DMS114 treated with DMSO at 0.1 percent for 48 hours (cell line): ENCODE measurements at regions not wholly inside any gene's neighbourhood (a gene's known extent, or its start where the extent isn't known, plus 50 kb on each side); places are given as distances from the start of the nearest gene placed in this dataset.
"Not testable (repeated sequence)": the region's sequence is repeated elsewhere in the genome, so short reads cannot be mapped to it uniquely, and the experiment has no call there.

ENCODE experiments used
- DNase-seq: peaks from one replicate; lab custom pipeline; 2025; ENCODE audit not compliant: unreplicated experiment; lab: John Stamatoyannopoulos, UW

DNA sequence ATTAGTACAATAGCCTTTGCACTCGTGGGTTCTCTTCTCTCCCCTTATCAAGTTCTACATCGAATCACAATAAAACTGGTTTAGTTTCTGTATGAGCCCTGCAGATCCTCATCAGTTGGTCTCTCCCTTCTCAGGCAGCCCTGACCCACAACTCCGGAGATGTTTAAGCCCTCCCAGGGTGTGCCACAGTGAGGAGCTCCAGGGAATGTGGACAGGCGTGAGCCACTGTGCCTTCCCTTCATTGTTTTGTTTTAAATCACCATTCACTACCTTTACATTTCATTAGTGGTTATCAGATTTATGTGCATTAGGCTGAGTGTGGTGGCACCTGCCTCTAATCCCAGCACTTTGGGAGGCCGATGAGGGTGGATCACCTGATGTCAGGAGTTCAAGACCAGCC is 133.2 kb downstream of the LARP7 start:
- no peak for DNase-seq

DNA sequence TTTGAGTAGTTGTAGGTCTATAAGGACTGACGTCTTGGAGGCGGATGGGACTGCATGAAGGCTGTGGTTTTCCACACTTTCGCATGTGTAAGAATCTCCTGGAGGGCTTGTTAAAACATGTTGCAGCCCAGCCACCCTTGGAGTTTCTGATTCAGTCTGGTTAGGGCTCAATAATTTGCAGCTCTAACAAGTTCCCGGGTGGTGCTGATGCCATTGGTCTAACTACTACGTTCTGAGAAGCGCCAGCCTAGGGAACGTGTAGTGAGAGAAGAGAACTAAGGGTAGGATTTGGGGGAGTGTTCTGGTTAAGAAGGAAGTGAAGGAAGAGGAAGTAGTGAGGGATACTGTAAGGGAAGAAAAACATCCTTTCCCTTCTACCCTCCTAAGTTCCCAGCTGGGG is 138.9 kb downstream of the LARP7 start:
- DNase-seq = no peak

DNA sequence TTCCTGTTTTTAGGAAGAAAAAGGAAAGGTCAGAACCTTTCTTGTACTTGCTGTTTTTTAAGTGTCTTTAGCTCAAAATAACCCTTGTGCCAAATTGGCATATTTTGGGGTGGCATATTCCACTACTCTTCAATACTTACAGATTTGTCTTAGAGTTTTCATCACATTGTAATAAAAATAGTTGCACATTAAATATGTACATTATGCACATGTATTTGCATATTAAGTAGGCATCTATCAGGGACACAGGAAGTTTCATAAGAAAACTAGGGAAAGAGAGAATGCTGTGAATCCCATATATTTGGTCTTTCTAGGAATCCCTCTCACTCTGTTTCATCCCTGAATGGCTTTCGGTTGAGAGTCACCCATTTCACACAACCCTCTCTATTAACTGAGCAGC is 139.6 kb downstream of the LARP7 start:
- no peak for DNase-seq

DNA sequence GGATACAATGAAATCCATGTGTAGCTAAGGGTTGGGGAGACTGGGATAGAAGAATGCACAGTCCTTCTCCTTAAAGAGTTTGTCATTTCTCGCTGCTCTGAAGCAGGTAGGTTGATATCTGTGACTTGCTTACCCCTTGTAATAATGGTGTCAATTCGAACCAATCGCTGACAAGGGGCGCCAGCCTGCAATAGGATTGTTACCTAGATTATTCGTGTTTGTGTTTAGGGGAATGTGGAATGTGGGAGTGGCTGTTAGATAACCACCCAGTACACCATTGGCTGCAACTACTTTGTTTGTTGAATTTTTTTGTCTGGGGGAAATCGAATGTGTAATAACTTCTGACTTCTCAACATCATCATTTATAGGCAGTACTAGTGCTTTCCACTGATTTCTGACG is 141.6 kb downstream of the LARP7 start:
- no peak for DNase-seq

DNA sequence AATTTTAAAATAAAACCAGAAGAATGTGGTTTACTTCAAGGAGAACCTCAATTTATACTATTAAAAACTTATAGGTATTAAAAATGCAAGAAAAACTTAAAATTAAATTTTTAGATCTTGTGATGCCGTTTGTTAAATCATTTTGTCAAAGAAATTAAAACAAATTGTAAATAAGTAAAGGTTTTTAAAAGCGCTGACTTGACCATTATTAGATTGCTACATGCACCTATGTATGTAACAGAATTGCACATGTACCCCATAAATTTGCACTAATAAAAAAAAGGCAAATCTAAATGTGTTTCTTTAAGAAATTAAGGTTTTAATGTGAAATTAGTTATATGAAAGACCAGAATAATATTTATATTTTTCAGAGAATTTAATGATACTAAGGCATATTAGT is 156.1 kb downstream of the LARP7 start:
- DNase-seq = no peak

DNA sequence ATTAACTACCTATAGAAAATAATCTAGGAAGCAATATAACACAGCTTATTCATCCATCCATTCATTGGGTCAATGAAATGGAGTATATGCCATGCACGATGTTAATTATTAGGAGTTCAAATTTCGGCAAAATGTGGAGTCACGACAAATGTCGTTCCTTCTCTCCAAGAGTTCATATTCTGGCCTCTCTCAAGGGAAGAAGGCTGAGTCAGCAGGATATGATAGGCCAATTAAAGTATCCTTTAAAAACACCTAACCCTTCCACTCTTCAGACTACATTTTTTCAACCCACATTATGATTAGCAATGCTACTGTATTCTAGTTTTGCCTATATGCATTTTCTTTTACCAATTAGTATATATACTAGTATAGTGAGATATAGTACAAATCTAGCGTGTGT is 163.1 kb downstream of the LARP7 start:
- no peak for DNase-seq

DNA sequence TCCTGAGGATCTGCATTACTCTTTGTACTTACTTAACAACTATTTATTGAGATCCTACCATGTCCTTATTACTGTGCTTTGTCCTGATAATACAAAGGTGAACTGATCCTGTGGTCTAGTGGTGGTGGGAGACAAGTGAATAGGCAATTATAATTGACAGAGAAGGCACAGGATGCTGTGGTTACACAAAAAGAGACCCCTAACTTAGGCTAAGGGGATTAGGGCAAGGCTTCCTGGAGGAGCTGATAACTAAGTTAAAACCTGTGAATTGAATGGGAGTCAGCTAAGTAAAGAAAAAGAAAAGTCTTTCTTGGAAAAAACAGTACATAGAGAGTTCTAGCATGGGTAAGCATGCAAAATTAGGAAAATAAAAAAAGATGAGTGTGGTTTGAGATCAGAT is 164.4 kb downstream of the LARP7 start:
- no peak for DNase-seq

DNA sequence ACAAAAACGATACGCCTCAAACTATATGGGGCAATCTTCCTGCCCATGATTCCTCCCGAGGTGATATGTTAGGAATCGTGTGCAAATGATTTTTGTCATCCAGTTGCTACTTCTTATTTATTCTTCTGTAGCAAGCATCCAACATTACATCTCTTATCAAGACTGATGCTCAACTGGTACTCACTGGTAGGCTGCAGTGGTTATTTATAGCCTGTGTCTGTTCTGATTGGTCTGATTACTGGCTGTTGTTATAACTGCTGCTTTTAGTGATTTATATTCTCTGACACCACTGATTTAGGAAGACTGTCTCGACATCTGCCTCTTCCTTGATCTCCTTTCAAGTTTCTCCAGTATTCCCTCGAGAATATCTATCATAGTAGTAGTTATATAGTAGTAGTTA is 165.8 kb downstream of the LARP7 start:
- no peak for DNase-seq

DNA sequence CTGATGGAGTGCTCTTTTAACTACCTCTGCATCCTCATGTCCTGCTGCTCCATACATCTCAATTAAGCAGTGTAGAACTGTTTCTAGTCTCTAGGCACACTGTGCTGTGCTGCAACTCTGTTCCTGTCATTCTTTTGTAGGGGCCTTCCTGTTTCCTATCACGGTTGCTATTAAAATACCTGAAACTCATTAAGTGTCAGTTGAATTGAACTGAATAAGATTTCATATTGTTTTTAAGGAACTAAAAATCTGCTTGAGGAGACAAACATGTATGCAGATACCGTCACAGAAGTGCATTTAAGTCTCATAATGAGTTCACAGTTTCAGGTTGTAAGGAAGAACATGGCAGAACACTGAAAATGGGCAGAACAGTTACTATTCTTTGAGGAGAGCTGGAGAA is 170.1 kb downstream of the LARP7 start:
- DNase-seq = no peak

DNA sequence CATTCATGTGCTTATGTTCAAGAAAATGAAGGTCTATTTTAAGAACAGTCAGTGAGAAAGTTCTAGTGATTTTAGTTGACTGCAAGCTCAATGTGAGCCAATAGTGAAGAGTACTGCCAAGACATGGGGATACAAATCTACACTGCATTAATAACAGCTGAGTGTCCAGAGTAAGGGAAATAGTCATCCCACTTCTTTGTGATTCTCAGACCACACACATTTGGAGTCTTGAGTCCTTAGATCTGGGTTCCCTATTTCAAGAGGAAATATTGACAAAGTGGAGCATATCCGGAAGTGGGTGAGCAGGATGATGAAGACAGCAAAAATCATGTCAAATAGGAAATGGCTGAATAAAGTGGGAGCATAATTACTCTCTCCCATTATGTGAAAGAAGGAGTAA is 171.1 kb downstream of the LARP7 start:
- no peak for DNase-seq

DNA sequence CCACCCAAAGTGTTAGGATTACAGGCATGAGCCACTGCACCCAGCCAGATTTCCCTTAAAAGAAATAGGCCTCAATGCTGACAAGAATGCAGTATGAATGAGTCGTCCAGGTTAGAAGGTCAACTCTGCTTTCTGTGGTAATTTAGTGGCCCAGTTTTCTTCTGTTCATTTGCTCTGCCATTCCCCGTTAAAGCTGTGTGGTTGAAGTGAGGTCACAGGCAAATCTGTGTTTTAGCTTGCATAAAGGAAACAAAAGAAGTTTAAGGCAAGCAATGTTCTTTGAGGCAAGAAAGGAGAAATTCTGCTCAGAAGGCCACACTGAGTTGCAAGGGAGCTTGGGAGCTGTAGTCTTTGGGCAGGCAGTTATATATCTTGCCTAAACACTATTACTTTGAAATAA is 176.8 kb downstream of the LARP7 start:
- no peak for DNase-seq

DNA sequence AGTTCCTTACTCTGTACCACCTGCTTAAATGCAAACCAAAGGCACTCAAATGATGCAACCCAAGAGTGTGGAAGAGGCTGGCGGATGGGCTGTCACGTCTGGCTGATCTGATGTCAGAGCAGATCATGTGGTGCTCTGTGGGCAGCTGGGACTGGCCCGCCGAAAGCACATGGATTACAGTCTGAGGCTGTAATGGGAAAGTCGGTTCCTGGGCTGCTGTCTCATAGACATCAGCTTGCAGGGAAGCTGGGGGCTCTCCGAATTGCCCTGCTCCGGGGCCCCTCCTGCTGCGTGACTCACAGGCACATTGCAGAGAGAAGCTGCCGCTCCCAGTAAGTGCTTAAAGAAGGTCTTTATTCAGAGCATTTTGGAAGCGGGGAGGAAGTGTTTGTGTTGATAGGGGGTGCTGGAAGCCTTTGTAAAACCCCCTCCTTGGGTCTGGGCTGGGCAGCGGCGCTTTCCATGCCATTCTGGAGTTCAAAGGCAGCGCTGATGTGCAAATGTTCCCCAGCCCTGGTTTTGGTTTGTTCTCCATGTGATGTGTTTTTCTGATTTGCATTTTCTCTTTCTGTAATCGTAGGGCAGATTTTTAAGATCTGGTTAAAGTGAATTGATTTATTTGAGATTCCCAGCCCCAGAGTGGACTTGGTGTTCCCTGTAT is 181.1 kb downstream of the LARP7 start:
- DNase-seq = peak; percentile 81

DNA sequence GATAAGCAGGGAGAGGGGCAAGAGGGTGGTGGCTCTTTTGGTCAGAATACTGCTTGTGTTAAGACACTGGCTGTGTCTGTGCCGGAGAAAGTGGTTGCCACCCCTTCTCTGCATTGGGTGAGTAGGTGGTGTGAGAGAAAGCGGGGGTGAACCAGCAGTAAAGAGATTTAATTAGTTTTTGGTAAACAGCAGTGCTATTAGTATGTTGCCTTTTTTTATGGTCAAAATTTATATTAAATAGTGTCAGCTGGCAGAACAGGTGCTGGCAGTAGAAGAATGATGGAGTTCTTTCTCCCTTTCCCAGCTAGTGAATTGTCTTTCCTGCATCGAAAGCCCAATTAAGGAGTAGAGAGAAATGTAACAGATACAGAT is 181.6 kb downstream of the LARP7 start:
- DNase-seq = no peak

DNA sequence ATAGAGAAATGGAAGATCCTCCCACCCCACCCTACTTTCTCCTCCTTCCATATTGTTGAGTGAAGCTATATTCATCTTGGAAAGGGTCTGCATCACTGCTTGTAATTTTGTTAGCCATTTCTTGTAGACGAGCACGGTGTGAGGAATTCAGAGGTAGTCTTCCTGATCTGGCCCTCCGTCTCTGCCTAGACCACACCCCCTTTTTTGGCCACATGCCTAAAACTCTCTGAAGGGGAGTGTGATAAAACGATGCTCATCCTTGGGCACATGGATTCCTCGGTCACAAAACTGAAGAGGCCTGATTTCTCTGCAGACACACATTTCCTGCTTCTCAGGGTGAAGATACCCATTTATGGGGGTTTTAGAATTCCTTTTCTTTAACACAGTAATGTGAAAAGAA is 182.8 kb downstream of the LARP7 start:
- DNase-seq = no peak

DNA sequence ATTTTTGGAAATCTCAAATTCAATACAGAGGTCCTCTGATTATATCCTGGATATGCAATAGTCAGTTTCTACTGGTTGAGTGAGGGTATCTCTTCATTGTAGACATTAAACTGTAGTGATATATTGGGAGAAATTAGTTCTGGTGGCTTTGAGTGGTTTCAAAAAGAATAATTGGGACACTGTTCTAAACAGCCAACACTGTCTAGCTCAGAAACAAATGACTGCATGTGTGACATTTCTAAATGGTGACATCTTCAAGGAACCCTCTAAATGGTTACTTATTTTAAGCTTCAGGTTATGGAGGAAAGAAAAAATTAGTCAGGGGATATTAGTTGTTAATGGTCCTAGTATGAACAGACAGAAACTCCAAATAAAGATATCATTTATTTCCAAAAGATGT is 186.2 kb downstream of the LARP7 start:
- no peak for DNase-seq

DNA sequence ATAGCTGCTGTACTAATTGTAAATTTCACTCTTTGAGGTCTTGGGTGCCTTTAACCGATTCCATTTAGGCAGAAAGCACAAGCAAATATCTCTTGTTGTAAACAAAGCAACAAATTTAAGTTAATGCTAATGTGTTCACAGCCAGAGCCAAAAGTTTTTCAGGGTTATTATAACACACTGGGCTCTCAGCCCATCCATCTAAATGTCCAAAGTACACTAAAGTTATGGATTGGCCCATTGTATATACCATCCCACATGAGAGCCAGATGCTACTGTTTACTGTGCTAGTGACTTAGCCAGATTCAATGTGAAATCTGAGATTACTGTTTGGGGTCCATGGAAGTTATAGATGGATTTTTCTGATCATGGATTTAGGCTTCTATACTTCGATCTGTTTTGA is 186.7 kb downstream of the LARP7 start:
- DNase-seq = no peak

DNA sequence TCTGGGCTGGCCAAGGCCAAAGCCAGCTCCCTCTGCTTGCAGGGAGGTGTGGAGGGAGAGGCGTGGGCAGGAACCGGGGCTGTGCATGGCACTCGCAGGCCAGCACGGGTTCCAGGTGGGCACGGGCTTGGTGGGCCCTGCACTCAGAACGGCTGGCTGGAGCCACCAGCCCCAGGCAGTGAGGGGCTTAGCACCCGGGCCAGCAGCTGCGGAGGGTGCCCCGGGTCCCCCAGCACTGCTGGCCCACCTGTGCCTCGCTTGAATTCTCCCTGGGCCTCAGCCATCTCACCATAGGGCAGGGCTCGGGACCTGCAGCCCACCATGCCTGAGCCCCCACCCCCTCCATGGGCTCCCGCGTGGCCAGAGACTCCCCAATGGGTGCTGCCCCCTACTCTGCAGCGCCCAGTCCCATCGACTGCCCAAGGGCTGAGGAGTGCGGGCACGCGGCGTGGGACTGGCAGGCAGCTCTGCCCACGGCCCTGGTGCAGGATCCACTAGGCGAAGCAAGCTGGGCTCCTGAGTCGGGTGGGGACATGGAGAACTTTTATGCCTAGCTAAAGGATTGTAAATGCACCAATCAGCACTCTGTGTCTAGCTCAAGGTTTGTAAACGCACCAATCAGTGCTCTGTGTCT is 193.9 kb downstream of the LARP7 start:
- DNase-seq = no peak

DNA sequence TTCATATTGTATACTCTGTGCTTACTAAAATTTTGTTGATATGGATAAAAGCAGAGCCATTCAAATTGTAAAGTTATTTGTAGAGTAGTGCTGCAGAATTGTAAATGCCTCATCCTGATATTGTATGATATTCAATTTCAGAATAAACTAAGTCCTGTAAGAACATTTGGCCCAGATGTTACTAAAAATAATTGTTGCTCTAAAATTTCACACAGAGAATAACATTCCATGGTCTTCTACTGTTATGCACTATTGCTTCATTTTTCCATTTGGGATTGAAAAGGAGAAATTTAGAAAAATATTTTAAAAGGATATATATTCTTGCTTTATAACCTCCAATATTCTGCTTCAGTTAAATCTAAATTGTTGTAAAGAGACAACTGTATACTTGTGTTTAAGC is 195.6 kb downstream of the LARP7 start:
- DNase-seq = no peak

DNA sequence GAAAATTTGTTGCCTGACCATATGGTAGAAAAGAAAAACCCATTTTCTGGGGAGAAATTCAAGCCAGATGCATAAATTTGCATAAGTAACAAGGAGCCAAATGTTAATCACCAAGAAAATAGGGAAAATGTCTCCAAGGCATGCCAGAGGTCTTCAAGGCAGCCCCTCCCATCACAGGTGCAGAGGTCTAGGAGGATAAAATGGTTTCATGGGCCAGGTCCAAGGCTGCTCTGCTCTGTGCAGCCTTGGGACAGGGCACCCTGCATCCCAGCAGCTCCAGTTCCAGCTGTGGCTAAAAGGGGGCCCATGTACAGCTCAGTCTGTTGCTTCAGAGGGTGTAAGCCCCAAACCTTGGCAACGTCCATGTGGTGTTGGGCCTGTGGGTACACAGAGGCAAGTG is 200.0 kb downstream of the LARP7 start:
- no peak for DNase-seq

DNA sequence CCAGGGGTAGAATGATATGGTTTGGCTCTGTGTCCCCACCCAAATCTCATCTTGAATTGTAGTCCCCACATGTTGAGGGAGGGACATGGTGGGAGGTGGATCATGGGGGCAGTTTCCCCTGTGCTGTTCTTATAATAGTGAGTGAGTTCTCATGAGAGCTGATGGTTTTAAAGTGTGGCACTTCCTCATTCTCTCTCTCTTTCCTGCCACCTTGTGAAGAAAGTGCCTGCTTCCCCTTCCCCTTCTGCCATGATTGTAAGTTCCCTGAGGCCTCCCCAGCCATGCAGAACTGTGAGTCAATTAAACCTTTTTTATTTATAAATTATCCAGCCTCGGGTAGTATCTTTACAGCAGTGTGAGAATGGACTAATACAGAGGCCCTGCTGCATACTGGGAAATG is 201.1 kb downstream of the LARP7 start:
- not testable (repeated sequence) for DNase-seq

DNA sequence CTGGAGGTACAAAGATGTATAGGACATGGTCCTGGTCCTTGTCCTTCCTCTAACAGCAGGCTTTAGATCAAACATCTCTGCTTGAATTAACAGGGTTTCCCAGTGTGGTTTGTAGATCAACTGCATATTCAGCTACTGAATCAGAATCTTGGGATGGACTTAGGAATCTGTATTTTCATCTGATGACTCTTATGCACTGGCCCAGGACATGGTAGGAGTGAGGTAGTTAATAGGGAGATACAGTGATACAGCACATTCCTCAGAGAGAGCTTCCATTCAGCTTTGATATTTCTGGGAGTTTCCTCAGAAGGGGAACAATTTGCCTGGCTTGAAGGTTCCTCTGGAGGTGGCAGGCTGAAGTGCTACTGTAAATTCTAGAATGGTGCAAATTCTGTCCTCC is 203.1 kb downstream of the LARP7 start:
- no peak for DNase-seq

DNA sequence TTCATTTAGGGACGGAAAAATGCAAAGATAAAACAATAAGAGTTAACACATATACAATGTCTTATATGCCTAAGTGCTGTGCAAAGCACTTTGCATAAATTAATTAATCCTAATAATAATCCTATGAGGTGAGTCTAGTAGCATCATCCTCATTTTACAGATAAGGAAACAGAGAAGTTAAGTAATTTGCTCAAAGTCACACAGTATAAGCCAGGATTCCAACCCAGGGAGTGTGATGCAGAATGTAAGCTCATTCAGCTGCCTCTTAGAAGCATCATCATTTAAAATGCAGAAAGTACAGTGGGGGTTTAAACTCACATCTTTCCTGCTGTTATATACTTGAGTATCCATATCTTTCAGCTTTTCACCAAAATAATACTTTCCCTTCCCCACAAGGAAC is 203.7 kb downstream of the LARP7 start:
- no peak for DNase-seq

DNA sequence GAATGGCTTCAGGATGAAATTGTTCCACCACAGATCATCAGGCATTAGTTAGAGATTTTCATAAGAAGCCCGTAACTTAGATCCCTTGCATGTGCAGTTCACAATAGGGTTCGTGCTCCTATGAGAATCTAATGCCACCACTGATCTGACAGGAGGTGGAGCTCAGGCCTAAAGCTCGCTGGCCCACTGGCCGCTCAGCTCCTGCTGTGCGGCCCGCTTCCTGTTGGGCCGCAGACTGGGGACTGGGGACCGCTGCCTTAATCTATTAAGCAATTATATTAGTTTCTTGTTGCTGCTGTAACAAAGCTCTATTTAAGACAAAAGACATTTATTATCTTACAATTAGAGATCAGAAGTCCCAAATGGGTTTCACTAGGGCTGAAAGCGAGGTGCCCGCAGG is 205.6 kb downstream of the LARP7 start:
- no peak for DNase-seq
